Ovary (tissue), 7 donors: ENCODE measurements at regions not wholly inside any gene's neighbourhood (a gene's known extent, or its start where the extent isn't known, plus 50 kb on each side); places are given as distances from the start of the nearest gene placed in this dataset.

Experiments
- DNase-seq, 5 donors: peaks; one replicate each; pipeline ENCODE4 v3.0.0-alpha.2; 2019 to 2020
- H3K27ac ChIP-seq, 2 donors: fragments of 200-600 bp; one replicate each; pipeline versions ENCODE4 v1.5.1 to v1.8.0; 2019 to 2022
- H3K27me3 ChIP-seq: fragments of 200-600 bp; one replicate; pipeline ENCODE4 v1.8.0; 2022
- H3K36me3 ChIP-seq: fragments of 200-600 bp; sonication (generic); one replicate; pipeline ENCODE4 v1.5.1; 2019
- H3K4me1 ChIP-seq: one replicate; pipeline ENCODE4 v1.8.1; 2013; ENCODE audit warnings: mild to moderate bottlenecking, moderate library complexity; ENCODE audit not compliant: insufficient read depth
- H3K4me3 ChIP-seq: fragments of 200-600 bp; sonication (generic); one replicate; pipeline ENCODE4 v1.5.1; 2017
- H3K9me3 ChIP-seq, 2 donors: fragments of 200-600 bp in 1 of 2; sonication (generic) in 1 of 2; one replicate each; pipeline versions ENCODE4 v1.5.1 to v1.8.1; 2013 to 2019; ENCODE audit warnings: mild to moderate bottlenecking in 1 of 2, moderate library complexity in 1 of 2
- EP300 ChIP-seq: sonication (generic); formaldehyde crosslinking; IDR thresholded peaks from one replicate; pipeline ENCODE4 v1.6.1; 2017; ENCODE audit warnings: antibody characterized with exemption
- POLR2A ChIP-seq: fragments of 450-650 bp; IDR thresholded peaks from one replicate; pipeline ENCODE4 v1.6.1; 2017; ENCODE audit warnings: antibody characterized with exemption, mild to moderate bottlenecking, moderate library complexity
- WGBS, 3 donors: extraction: QIAGEN DNeasy Blood & Tissue Kit in 1 of 3; methylation state at CpG; one replicate each; pipeline versions ENCODE4 v1.1.5 to v1.1.7; 2013 to 2017; 5-methylcytosine and 5-hydroxymethylcytosine counted together
- intact Hi-C, 4 donors: fragments of 100-400 bp; cut with DNase I; formaldehyde crosslinking; loops; one replicate each; pipeline versions ENCODE4 v1.11.0 to v1.15.1; 2022 to 2023
- TF ChIP-seq, protein P1 (sequence below), 3 donors: fragments of 450-650 bp in 2 of 3; fragments of 200-600 bp in 1 of 3; IDR thresholded peaks; one replicate each; pipeline versions ENCODE4 v1.5.1 to v1.8.0; 2016 to 2022; ENCODE audit warnings: antibody characterized with exemption in 3 of 3, mild to moderate bottlenecking in 1 of 3
- donor health status: DM: no; HTN: no; CAD: no; lungs with moderate emphysema.
- donor health status: DM: no; HTN: no; CAD: no.
- donor health status: Bipolar disorder and iron deficiency.
- donor health status: DM: no; HTN: no; CAD: no.
- donor health status: DM: yes; HTN: yes; CAD: no.

- no peak for TF ChIP-seq EP300
- TF ChIP-seq, protein P1, sequence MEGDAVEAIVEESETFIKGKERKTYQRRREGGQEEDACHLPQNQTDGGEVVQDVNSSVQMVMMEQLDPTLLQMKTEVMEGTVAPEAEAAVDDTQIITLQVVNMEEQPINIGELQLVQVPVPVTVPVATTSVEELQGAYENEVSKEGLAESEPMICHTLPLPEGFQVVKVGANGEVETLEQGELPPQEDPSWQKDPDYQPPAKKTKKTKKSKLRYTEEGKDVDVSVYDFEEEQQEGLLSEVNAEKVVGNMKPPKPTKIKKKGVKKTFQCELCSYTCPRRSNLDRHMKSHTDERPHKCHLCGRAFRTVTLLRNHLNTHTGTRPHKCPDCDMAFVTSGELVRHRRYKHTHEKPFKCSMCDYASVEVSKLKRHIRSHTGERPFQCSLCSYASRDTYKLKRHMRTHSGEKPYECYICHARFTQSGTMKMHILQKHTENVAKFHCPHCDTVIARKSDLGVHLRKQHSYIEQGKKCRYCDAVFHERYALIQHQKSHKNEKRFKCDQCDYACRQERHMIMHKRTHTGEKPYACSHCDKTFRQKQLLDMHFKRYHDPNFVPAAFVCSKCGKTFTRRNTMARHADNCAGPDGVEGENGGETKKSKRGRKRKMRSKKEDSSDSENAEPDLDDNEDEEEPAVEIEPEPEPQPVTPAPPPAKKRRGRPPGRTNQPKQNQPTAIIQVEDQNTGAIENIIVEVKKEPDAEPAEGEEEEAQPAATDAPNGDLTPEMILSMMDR (IDR thresholded peaks at IDR 0.05) = no peak
- TF ChIP-seq POLR2A = no peak
- H3K4me1 ChIP-seq = no peaks in the 10 kb centered on the region
- H3K9me3 ChIP-seq = no peaks in the 10 kb centered on the region
- no peak for DNase-seq
- no peaks in the 10 kb centered on the region for H3K36me3 ChIP-seq
- no peak overlapping the region for H3K27ac ChIP-seq
- no peaks in the 10 kb centered on the region for H3K27me3 ChIP-seq
- WGBS, 3 donors = 65 to 83% (median 77%) methylated on average over 1 of the region's 1 CpG
- intact Hi-C loops = no loop called here
- H3K4me3 ChIP-seq = no peak overlapping the region
Observed at GRCh38 chr12:85633491-85633890, 202.7 kb downstream of the RASSF9 start.

DNA sequence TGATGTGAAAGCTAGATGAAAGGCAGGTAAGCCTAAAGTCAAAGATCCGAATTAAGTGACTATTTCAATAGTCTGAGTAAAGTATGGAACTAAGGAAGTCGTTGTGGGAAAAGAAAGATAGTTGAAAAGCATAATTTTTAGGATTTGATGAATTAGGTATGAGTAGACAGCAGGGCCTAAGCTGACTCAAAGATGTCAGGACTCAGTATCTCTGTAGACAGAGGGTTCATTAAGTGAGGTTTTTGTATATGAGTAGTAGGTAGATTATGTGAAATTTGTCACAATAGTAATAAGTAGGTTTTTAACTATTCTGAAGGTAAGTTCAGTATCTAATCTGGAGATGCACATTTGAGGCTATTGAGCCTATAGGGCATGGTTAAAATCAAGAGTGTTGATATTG, 196.4 kb downstream of the RASSF9 start:
- TF ChIP-seq EP300 (no peak), POLR2A (no peak)
- TF ChIP-seq, protein P1 (IDR thresholded peaks at IDR 0.05) = no peak
- intact Hi-C loops = no loop called here
- no peak for DNase-seq
- Histone ChIP-seq H3K36me3 (no peaks in the 10 kb centered on the region), H3K4me1 (no peaks in the 10 kb centered on the region), H3K9me3 (no peaks in the 10 kb centered on the region), H3K27ac (no peak overlapping the region), H3K27me3 (no peaks in the 10 kb centered on the region), H3K4me3 (no peak overlapping the region)
- WGBS, 3 donors = 72 to 78% (median 75%) methylated on average over 2 of the region's 2 CpGs

GRCh38 chr12:85641796-85642195, 194.4 kb downstream of the RASSF9 start:
- H3K27me3 ChIP-seq = no peaks in the 10 kb centered on the region
- intact Hi-C loops = no loop called here
- H3K4me1 ChIP-seq = no peaks in the 10 kb centered on the region
- no peaks in the 10 kb centered on the region for H3K36me3 ChIP-seq
- no peak overlapping the region for H3K27ac ChIP-seq
- TF ChIP-seq, protein P1 (IDR thresholded peaks at IDR 0.05) = no peak
- TF ChIP-seq EP300 (no peak), POLR2A (no peak)
- H3K9me3 ChIP-seq = no peaks in the 10 kb centered on the region
- DNase-seq = no peak
- no peak overlapping the region for H3K4me3 ChIP-seq
- 46 to 54% (median 50%) methylated on average over 2 of the region's 2 CpGs for WGBS, 3 donors

GRCh38 chr12:85642288-85642687, 193.9 kb downstream of the RASSF9 start:
- no peak for DNase-seq
- WGBS, 3 donors = 87 to 91% (median 91%) methylated on average over 2 of the region's 2 CpGs
- Histone ChIP-seq H3K9me3 (no peaks in the 10 kb centered on the region), H3K4me1 (no peaks in the 10 kb centered on the region), H3K27me3 (no peaks in the 10 kb centered on the region), H3K27ac (no peak overlapping the region), H3K4me3 (no peak overlapping the region), H3K36me3 (no peaks in the 10 kb centered on the region)
- intact Hi-C loops = no loop called here
- TF ChIP-seq EP300 (no peak), POLR2A (no peak)
- TF ChIP-seq, protein P1 (IDR thresholded peaks at IDR 0.05) = no peak

DNA sequence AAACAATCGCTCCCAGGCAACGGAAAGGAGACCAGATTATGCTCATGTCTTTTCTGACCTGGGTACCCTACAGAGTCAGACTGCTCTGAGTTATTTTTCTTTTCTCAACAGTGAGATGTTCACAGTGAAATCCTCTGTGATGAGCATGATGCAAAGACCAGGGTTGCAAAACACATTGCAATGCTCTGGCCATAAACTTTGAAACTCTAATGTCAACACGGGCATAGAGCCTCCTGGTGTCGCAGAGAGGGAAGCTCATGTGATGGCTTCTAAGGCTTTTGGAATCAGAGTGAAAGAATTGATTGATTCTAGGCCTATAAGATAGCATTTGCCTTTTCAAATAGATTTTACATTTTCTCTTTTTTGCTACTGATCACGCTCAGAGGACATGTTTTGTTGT, 193.4 kb downstream of the RASSF9 start:
- H3K27ac ChIP-seq = no peak overlapping the region
- WGBS, 3 donors = 71 to 75% (median 71%) methylated on average over 5 of the region's 5 CpGs
- TF ChIP-seq EP300 (no peak), POLR2A (no peak)
- TF ChIP-seq, protein P1 (IDR thresholded peaks at IDR 0.05) = no peak

More for the DNA sequence above, 193.4 kb downstream of the RASSF9 start:
- H3K9me3 ChIP-seq = no peaks in the 10 kb centered on the region
- H3K36me3 ChIP-seq = no peaks in the 10 kb centered on the region
- DNase-seq = no peak
- intact Hi-C loops = no loop called here
- H3K4me3 ChIP-seq = no peak overlapping the region
- H3K27me3 ChIP-seq = no peaks in the 10 kb centered on the region
- no peaks in the 10 kb centered on the region for H3K4me1 ChIP-seq
